PC-3 (cell line): ENCODE measurements at regions not wholly inside any gene's neighbourhood (a gene's known extent, or its start where the extent isn't known, plus 50 kb on each side); places are given as distances from the start of the nearest gene placed in this dataset.
A peak's percentile ranks its signal among the peaks of the same experiment; 100 is the strongest.

Experiments
- ATAC-seq: fragments of 200-7000 bp; cut with Tn5 transposase; 2 replicates; pipeline ENCODE4 v1.9.1; 2020; ENCODE audit warnings: mild to moderate bottlenecking, moderate library complexity
- BruUV-seq: library from RNA; stranded (reverse); fragments of 400-500 nt; replicated peaks from 2 replicates; lab custom pipeline; 2021; lab: Mats Ljungman, UMichigan
- CTCF ChIA-PET: fragments of 300-600 bp; sonication (Branson Sonifier 250); formaldehyde crosslinking; loops from one replicate; lab custom pipeline; 2022; ENCODE audit warnings: antibody characterized with exemption; lab: Charles Lee
- POLR2A ChIA-PET: fragments of 300-600 bp; sonication (Branson Sonifier 250); formaldehyde crosslinking; loops from one replicate; lab custom pipeline; 2022; ENCODE audit warnings: antibody characterized with exemption; ENCODE audit not compliant: unreplicated experiment; lab: Charles Lee
- DNase-seq: peaks from one replicate; pipeline ENCODE4 v3.0.0-alpha.2; 2015
- H2AFZ ChIP-seq: fragments of 300-600 bp; sonication (generic); 2 replicates; pipeline ENCODE4 v1.6.0; 2016; ENCODE audit warnings: antibody characterized with exemption, low read length
- H3F3A ChIP-seq: fragments of 300-600 bp; sonication (generic); one replicate; pipeline ENCODE4 v1.6.0; 2017; ENCODE audit warnings: antibody characterized with exemption, low read length, control low read depth, mild to moderate bottlenecking; ENCODE audit not compliant: unreplicated experiment
- H3K27ac ChIP-seq: fragments of 300-600 bp; sonication (generic); 2 replicates; pipeline ENCODE4 v1.5.1; 2016; ENCODE audit warnings: mild to moderate bottlenecking, low read length
- H3K27me3 ChIP-seq: fragments of 300-600 bp; sonication (generic); 2 replicates; pipeline ENCODE4 v1.6.1; 2016; ENCODE audit warnings: low read length, mixed read lengths
- H3K36me3 ChIP-seq: fragments of 300-600 bp; sonication (generic); 2 replicates; pipeline ENCODE4 v1.6.1; 2016; ENCODE audit warnings: low read depth, mixed run types, low read length, mixed read lengths
- H3K4me1 ChIP-seq: fragments of 300-600 bp; sonication (generic); 2 replicates; pipeline ENCODE4 v1.5.1; 2016; ENCODE audit warnings: low read length; ENCODE audit not compliant: insufficient read depth
- H3K4me2 ChIP-seq: fragments of 300-600 bp; sonication (generic); 2 replicates; pipeline ENCODE4 v1.6.0; 2016; ENCODE audit warnings: low read length
- H3K4me3 ChIP-seq: fragments of 300-600 bp; sonication (generic); 2 replicates; pipeline ENCODE4 v1.5.1; 2016; ENCODE audit warnings: mild to moderate bottlenecking, low read length, mixed read lengths
- H3K79me2 ChIP-seq: fragments of 300-600 bp; sonication (generic); 2 replicates; pipeline ENCODE4 v1.6.1; 2017; ENCODE audit warnings: low read length, mixed read lengths
- H3K9ac ChIP-seq: fragments of 300-600 bp; sonication (generic); 2 replicates; pipeline ENCODE4 v1.6.0; 2016; ENCODE audit warnings: mild to moderate bottlenecking, low read length
- H3K9me2 ChIP-seq: fragments of 300-600 bp; sonication (generic); replicated peaks from 2 replicates; pipeline ENCODE4 v1.6.1; 2016; ENCODE audit warnings: mixed run types, low read length, mixed read lengths
- H3K9me3 ChIP-seq: fragments of 300-600 bp; sonication (generic); 2 replicates; pipeline ENCODE4 v1.6.1; 2016; ENCODE audit warnings: low read length, mixed read lengths
- H4K20me1 ChIP-seq: fragments of 300-600 bp; sonication (generic); 2 replicates; pipeline ENCODE4 v1.6.1; 2016; ENCODE audit warnings: low read length, mixed read lengths
- EZH2 ChIP-seq: fragments of 300-600 bp; sonication (generic); IDR thresholded peaks from one replicate; pipeline ENCODE4 v1.6.1; 2017; ENCODE audit warnings: antibody characterized with exemption, mild to moderate bottlenecking, low read length; ENCODE audit not compliant: unreplicated experiment
- EZH2phosphoT487 ChIP-seq: fragments of 300-600 bp; sonication (generic); IDR thresholded peaks from 2 replicates; pipeline ENCODE4 v1.6.1; 2018; ENCODE audit warnings: mild to moderate bottlenecking, antibody characterized with exemption, low read length, borderline replicate concordance
- intact Hi-C: fragments of 100-400 bp; cut with micrococcal nuclease; formaldehyde crosslinking; loops from 2 replicates; pipeline ENCODE4 v1.9.0; 2023
- TF ChIP-seq, protein P1 (sequence below): fragments of 300-600 bp; sonication (generic); conservative IDR thresholded peaks from 2 replicates; pipeline ENCODE4 v1.5.1; 2017; ENCODE audit warnings: antibody characterized with exemption, low read depth, mild to moderate bottlenecking, low read length

DNA sequence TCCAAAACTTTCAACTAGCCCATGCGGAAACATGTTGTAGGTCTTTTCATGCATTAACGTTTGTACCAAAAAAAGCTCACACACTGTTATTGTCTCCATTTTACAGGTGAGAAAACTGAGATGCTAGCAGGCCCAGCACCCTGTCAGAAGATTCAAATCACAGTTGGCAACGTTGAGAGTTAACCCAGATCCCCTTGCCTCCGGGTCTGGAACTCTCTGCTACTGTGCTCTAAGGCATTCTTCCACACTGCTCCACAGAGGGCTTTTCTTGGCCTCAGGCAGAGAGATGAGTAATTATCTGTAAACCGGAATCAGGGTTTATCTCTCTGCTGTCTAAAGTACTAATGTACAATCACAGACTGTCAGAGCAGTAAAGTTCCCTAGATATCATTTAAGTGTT, 186.0 kb upstream of the LPP start:
- BruUV-seq: no TSS peak
- Histone ChIP-seq H3F3A (no peaks in the 10 kb centered on the region), H3K27ac (no peak overlapping the region), H3K4me2 (no peak overlapping the region), H3K36me3 (no peaks in the 10 kb centered on the region), H3K9me2 (no peaks in the 10 kb centered on the region), H4K20me1 (no peaks in the 10 kb centered on the region), H3K4me1 (peaks cover 11% of the 10 kb centered on the region), H3K27me3 (no peaks in the 10 kb centered on the region), H3K79me2 (no peaks in the 10 kb centered on the region), H2AFZ (no peak overlapping the region), H3K9ac (no peak overlapping the region), H3K4me3 (no peak overlapping the region), H3K9me3 (no peaks in the 10 kb centered on the region)
- ChIA-PET POLR2A (no interaction called here), CTCF (no interaction called here)
- DNase-seq (peak; percentile 61), ATAC-seq (peak; percentile 80)
- intact Hi-C loops: no loop called here
- no peak for TF ChIP-seq EZH2phosphoT487
- TF ChIP-seq, protein P1, sequence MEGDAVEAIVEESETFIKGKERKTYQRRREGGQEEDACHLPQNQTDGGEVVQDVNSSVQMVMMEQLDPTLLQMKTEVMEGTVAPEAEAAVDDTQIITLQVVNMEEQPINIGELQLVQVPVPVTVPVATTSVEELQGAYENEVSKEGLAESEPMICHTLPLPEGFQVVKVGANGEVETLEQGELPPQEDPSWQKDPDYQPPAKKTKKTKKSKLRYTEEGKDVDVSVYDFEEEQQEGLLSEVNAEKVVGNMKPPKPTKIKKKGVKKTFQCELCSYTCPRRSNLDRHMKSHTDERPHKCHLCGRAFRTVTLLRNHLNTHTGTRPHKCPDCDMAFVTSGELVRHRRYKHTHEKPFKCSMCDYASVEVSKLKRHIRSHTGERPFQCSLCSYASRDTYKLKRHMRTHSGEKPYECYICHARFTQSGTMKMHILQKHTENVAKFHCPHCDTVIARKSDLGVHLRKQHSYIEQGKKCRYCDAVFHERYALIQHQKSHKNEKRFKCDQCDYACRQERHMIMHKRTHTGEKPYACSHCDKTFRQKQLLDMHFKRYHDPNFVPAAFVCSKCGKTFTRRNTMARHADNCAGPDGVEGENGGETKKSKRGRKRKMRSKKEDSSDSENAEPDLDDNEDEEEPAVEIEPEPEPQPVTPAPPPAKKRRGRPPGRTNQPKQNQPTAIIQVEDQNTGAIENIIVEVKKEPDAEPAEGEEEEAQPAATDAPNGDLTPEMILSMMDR: no peak
- no peak for TF ChIP-seq EZH2

- H3K27ac ChIP-seq: no peak overlapping the region
- ATAC-seq (no peak; the same call in 1 of the 2 replicates), DNase-seq (peak; percentile 47)
- TF ChIP-seq, protein P1: no peak
- TF ChIP-seq EZH2phosphoT487: no peak
- no peak for TF ChIP-seq EZH2
- BruUV-seq: no TSS peak
- no peaks in the 10 kb centered on the region for H3F3A ChIP-seq
- H3K79me2 ChIP-seq: no peaks in the 10 kb centered on the region
- ChIA-PET POLR2A (no interaction called here), CTCF (no interaction called here)
- no peaks in the 10 kb centered on the region for H4K20me1 ChIP-seq
- H3K27me3 ChIP-seq: no peaks in the 10 kb centered on the region
- no peaks in the 10 kb centered on the region for H3K9me3 ChIP-seq
- H3K4me2 ChIP-seq: no peak overlapping the region
- H3K9me2 ChIP-seq: no peaks in the 10 kb centered on the region
- H2AFZ ChIP-seq: no peak overlapping the region
- intact Hi-C loops: no loop called here
- H3K9ac ChIP-seq: no peak overlapping the region
- peaks cover 11% of the 10 kb centered on the region for H3K4me1 ChIP-seq
- H3K36me3 ChIP-seq: no peaks in the 10 kb centered on the region
- no peak overlapping the region for H3K4me3 ChIP-seq
These were observed 184.9 kb upstream of the LPP start for GRCh38 chr3:187968883-187969580.

GRCh38 chr3:187969581-187969950, 184.4 kb upstream of the LPP start:
- Histone ChIP-seq H4K20me1 (no peaks in the 10 kb centered on the region), H3K4me1 (peaks cover 11% of the 10 kb centered on the region), H3K27ac (no peak overlapping the region), H3K27me3 (no peaks in the 10 kb centered on the region), H3K79me2 (no peaks in the 10 kb centered on the region), H3K4me3 (no peak overlapping the region), H3K9me2 (no peaks in the 10 kb centered on the region), H3K9me3 (no peaks in the 10 kb centered on the region), H2AFZ (no peak overlapping the region), H3K4me2 (no peak overlapping the region), H3K36me3 (no peaks in the 10 kb centered on the region), H3F3A (no peaks in the 10 kb centered on the region), H3K9ac (no peak overlapping the region)
- no peak for TF ChIP-seq EZH2phosphoT487
- no peak for TF ChIP-seq EZH2
- TF ChIP-seq, protein P1: no peak
- intact Hi-C loops: no loop called here
- DNase-seq (no peak), ATAC-seq (no peak)
- no TSS peak for BruUV-seq
- ChIA-PET CTCF (no interaction called here), POLR2A (no interaction called here)
